PC-3 (cell line): ENCODE measurements at regions not wholly inside any gene's neighbourhood (a gene's known extent, or its start where the extent isn't known, plus 50 kb on each side); places are given as distances from the start of the nearest gene placed in this dataset.
A peak's percentile ranks its signal among the peaks of the same experiment; 100 is the strongest.

Source experiments
- ATAC-seq: fragments of 200-7000 bp; cut with Tn5 transposase; 2 replicates; pipeline ENCODE4 v1.9.1; 2020; ENCODE audit warnings: mild to moderate bottlenecking, moderate library complexity
- BruUV-seq: library from RNA; stranded (reverse); fragments of 400-500 nt; replicated peaks from 2 replicates; lab custom pipeline; 2021; lab: Mats Ljungman, UMichigan
- CTCF ChIA-PET: fragments of 300-600 bp; sonication (Branson Sonifier 250); formaldehyde crosslinking; loops from one replicate; lab custom pipeline; 2022; ENCODE audit warnings: antibody characterized with exemption; lab: Charles Lee
- POLR2A ChIA-PET: fragments of 300-600 bp; sonication (Branson Sonifier 250); formaldehyde crosslinking; loops from one replicate; lab custom pipeline; 2022; ENCODE audit warnings: antibody characterized with exemption; ENCODE audit not compliant: unreplicated experiment; lab: Charles Lee
- DNase-seq: peaks from one replicate; pipeline ENCODE4 v3.0.0-alpha.2; 2015
- H2AFZ ChIP-seq: fragments of 300-600 bp; sonication (generic); 2 replicates; pipeline ENCODE4 v1.6.0; 2016; ENCODE audit warnings: antibody characterized with exemption, low read length
- H3F3A ChIP-seq: fragments of 300-600 bp; sonication (generic); one replicate; pipeline ENCODE4 v1.6.0; 2017; ENCODE audit warnings: antibody characterized with exemption, low read length, control low read depth, mild to moderate bottlenecking; ENCODE audit not compliant: unreplicated experiment
- H3K27ac ChIP-seq: fragments of 300-600 bp; sonication (generic); 2 replicates; pipeline ENCODE4 v1.5.1; 2016; ENCODE audit warnings: mild to moderate bottlenecking, low read length
- H3K27me3 ChIP-seq: fragments of 300-600 bp; sonication (generic); 2 replicates; pipeline ENCODE4 v1.6.1; 2016; ENCODE audit warnings: low read length, mixed read lengths
- H3K36me3 ChIP-seq: fragments of 300-600 bp; sonication (generic); 2 replicates; pipeline ENCODE4 v1.6.1; 2016; ENCODE audit warnings: low read depth, mixed run types, low read length, mixed read lengths
- H3K4me1 ChIP-seq: fragments of 300-600 bp; sonication (generic); 2 replicates; pipeline ENCODE4 v1.5.1; 2016; ENCODE audit warnings: low read length; ENCODE audit not compliant: insufficient read depth
- H3K4me2 ChIP-seq: fragments of 300-600 bp; sonication (generic); 2 replicates; pipeline ENCODE4 v1.6.0; 2016; ENCODE audit warnings: low read length
- H3K4me3 ChIP-seq: fragments of 300-600 bp; sonication (generic); 2 replicates; pipeline ENCODE4 v1.5.1; 2016; ENCODE audit warnings: mild to moderate bottlenecking, low read length, mixed read lengths
- H3K79me2 ChIP-seq: fragments of 300-600 bp; sonication (generic); 2 replicates; pipeline ENCODE4 v1.6.1; 2017; ENCODE audit warnings: low read length, mixed read lengths
- H3K9ac ChIP-seq: fragments of 300-600 bp; sonication (generic); 2 replicates; pipeline ENCODE4 v1.6.0; 2016; ENCODE audit warnings: mild to moderate bottlenecking, low read length
- H3K9me2 ChIP-seq: fragments of 300-600 bp; sonication (generic); replicated peaks from 2 replicates; pipeline ENCODE4 v1.6.1; 2016; ENCODE audit warnings: mixed run types, low read length, mixed read lengths
- H3K9me3 ChIP-seq: fragments of 300-600 bp; sonication (generic); 2 replicates; pipeline ENCODE4 v1.6.1; 2016; ENCODE audit warnings: low read length, mixed read lengths
- H4K20me1 ChIP-seq: fragments of 300-600 bp; sonication (generic); 2 replicates; pipeline ENCODE4 v1.6.1; 2016; ENCODE audit warnings: low read length, mixed read lengths
- EZH2 ChIP-seq: fragments of 300-600 bp; sonication (generic); IDR thresholded peaks from one replicate; pipeline ENCODE4 v1.6.1; 2017; ENCODE audit warnings: antibody characterized with exemption, mild to moderate bottlenecking, low read length; ENCODE audit not compliant: unreplicated experiment
- EZH2phosphoT487 ChIP-seq: fragments of 300-600 bp; sonication (generic); IDR thresholded peaks from 2 replicates; pipeline ENCODE4 v1.6.1; 2018; ENCODE audit warnings: mild to moderate bottlenecking, antibody characterized with exemption, low read length, borderline replicate concordance
- intact Hi-C: fragments of 100-400 bp; cut with micrococcal nuclease; formaldehyde crosslinking; loops from 2 replicates; pipeline ENCODE4 v1.9.0; 2023
- TF ChIP-seq, protein P1 (sequence below): fragments of 300-600 bp; sonication (generic); conservative IDR thresholded peaks from 2 replicates; pipeline ENCODE4 v1.5.1; 2017; ENCODE audit warnings: antibody characterized with exemption, low read depth, mild to moderate bottlenecking, low read length

DNA sequence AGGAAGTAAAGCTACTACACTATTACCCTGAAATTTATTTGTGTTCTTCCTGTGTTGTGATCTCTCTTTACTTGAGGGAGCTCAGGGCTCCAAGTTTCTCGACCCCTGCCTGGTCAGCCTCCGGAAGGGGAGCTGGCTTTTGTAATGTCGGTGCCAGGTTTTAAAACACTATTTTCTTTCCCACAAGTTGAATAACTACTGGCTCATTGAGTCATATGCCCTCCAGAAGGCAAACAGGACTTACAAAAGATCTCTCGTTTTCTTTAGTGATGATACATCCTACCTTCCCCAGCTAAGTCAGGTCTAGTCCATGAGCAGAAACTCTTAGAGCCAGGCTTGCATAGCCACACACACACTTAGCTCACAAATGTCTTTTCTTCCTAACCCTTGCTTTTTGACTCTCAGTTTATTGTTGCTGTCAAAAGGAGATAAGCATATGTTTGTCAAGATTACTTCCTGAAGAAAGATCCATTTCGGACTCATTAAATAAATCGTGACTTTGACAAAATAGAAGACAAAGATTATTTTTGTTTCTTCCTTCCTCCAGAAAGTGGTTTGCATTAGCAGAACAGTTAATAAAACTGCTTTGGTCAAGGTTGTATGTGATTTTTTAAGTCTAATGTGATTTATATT lies 209.8 kb upstream of the FLRT2 start:
- no peaks in the 10 kb centered on the region for H3K27me3 ChIP-seq
- peak overlapping the region; percentile 87 for H3K27ac ChIP-seq
- no TSS peak for BruUV-seq
- H3K4me2 ChIP-seq = no peak overlapping the region
- H3K9me2 ChIP-seq = no peaks in the 10 kb centered on the region
- TF ChIP-seq, protein P1, sequence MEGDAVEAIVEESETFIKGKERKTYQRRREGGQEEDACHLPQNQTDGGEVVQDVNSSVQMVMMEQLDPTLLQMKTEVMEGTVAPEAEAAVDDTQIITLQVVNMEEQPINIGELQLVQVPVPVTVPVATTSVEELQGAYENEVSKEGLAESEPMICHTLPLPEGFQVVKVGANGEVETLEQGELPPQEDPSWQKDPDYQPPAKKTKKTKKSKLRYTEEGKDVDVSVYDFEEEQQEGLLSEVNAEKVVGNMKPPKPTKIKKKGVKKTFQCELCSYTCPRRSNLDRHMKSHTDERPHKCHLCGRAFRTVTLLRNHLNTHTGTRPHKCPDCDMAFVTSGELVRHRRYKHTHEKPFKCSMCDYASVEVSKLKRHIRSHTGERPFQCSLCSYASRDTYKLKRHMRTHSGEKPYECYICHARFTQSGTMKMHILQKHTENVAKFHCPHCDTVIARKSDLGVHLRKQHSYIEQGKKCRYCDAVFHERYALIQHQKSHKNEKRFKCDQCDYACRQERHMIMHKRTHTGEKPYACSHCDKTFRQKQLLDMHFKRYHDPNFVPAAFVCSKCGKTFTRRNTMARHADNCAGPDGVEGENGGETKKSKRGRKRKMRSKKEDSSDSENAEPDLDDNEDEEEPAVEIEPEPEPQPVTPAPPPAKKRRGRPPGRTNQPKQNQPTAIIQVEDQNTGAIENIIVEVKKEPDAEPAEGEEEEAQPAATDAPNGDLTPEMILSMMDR = no peak
- no peak for TF ChIP-seq EZH2phosphoT487
- TF ChIP-seq EZH2 = no peak
- no peaks in the 10 kb centered on the region for H4K20me1 ChIP-seq
- H3K4me3 ChIP-seq = no peak overlapping the region
- ATAC-seq = no peak
- no peaks in the 10 kb centered on the region for H3K79me2 ChIP-seq
- POLR2A ChIA-PET = no interaction called here
- H3K36me3 ChIP-seq = no peaks in the 10 kb centered on the region
- 0 out of 2 replicates have a peak, but pooled peaks cover 5% of the 10 kb centered on the region for H3K9me3 ChIP-seq
- intact Hi-C loops = no loop called here
- CTCF ChIA-PET = no interaction called here
- H3F3A ChIP-seq = no peaks in the 10 kb centered on the region
- H3K9ac ChIP-seq = no peak overlapping the region
- peak; percentile 65 for DNase-seq
- H3K4me1 ChIP-seq = no peaks in the 10 kb centered on the region; the same call in 1 of the 2 replicates
- no peak overlapping the region for H2AFZ ChIP-seq

DNA sequence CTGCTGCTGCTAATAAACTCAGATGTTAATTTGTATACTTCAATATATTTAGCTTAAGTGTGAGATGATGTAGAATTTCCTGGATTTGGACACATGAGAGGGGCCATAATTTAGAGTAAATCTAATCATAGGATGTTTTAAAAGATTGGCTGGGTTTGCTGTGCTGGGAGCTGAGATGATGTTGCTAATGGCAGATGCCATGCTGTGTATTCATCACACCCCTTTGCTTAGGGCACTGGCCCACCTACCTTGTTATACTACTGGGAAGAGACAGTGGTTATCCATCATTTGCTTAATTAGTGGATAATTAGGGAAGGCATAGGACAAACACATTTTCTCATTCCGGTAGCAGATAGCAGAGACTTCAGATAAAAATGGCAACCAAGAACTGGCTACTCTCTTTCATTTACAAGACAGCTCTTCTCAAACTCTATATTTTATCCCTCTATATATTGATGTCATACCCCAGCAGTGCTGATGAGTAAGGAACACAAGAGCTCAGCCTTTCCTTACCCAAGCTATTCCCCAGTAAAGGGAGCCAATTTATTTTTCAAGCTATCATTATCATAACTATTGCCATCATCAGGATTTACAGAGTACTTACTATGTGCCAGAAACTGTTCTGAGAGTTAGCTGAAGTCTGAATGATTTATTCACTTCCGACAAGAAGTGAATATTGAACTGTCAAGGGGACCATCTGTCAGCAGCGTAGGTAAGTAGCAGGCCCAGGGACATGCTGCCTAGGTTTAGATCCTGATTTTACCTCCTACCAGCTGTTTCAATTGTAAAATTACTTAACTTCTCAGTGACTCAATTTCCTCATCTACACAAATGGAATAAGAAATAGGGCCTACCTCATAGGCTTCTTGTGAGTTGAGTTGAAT lies 204.6 kb upstream of the FLRT2 start:
- H3K27ac ChIP-seq = no peak overlapping the region
- H3K27me3 ChIP-seq = no peaks in the 10 kb centered on the region
- 0 out of 2 replicates have a peak, but pooled peaks cover 5% of the 10 kb centered on the region for H3K9me3 ChIP-seq
- DNase-seq (no peak), ATAC-seq (no peak)
- BruUV-seq = no TSS peak
- H2AFZ ChIP-seq = no peak overlapping the region
- H3K9ac ChIP-seq = no peak overlapping the region
- no peaks in the 10 kb centered on the region for H3K9me2 ChIP-seq
- ChIA-PET POLR2A (no interaction called here), CTCF (no interaction called here)
- intact Hi-C loops = no loop called here
- no peak overlapping the region for H3K4me3 ChIP-seq
- no peaks in the 10 kb centered on the region for H3F3A ChIP-seq
- no peaks in the 10 kb centered on the region for H4K20me1 ChIP-seq
- TF ChIP-seq EZH2phosphoT487 (no peak), EZH2 (no peak)
- TF ChIP-seq, protein P1 = no peak
- no peak overlapping the region for H3K4me2 ChIP-seq
- no peaks in the 10 kb centered on the region; the same call in 1 of the 2 replicates for H3K4me1 ChIP-seq
- no peaks in the 10 kb centered on the region for H3K79me2 ChIP-seq
- H3K36me3 ChIP-seq = no peaks in the 10 kb centered on the region
